Left lobe of liver (tissue), 2 donors: ENCODE measurements at regions not wholly inside any gene's neighbourhood (a gene's known extent, or its start where the extent isn't known, plus 50 kb on each side); places are given as distances from the start of the nearest gene placed in this dataset.

Experiments
- ATAC-seq: fragments of 200-7000 bp; cut with Tn5 transposase; one replicate; pipeline ENCODE4 v1.9.1; 2020; ENCODE audit warnings: mild to moderate bottlenecking, moderate library complexity
- DNase-seq: peaks from one replicate; pipeline ENCODE4 v3.0.0-alpha.2; 2020; ENCODE audit warnings: low spot score
- donor health status: DM: no; HTN: no; CAD: no; lungs with moderate emphysema.
- donor health status: DM: no; HTN: yes; CAD: no.

DNA sequence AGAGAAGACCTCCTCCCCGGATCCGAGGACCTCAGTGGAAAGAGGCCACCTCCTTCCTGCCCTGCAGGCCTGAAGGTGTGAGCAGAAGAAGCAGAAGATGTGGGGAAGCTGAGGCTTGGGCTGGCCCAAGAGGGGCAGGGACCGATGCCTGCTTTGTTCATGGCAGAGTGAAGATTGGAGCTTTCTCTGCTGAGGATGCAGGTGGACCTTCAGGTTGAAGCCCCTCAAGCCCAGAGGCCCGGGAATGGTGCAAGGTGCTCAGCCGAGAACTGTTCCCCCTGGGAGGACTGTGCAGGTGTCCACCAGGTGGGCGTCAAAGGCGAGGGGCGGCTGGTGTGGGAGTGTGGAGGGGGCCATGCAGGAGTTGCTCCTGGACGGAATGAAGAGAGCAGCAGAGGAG is 277.9 kb upstream of the IRX2 start:
- no peak for ATAC-seq
- no peak for DNase-seq

DNA sequence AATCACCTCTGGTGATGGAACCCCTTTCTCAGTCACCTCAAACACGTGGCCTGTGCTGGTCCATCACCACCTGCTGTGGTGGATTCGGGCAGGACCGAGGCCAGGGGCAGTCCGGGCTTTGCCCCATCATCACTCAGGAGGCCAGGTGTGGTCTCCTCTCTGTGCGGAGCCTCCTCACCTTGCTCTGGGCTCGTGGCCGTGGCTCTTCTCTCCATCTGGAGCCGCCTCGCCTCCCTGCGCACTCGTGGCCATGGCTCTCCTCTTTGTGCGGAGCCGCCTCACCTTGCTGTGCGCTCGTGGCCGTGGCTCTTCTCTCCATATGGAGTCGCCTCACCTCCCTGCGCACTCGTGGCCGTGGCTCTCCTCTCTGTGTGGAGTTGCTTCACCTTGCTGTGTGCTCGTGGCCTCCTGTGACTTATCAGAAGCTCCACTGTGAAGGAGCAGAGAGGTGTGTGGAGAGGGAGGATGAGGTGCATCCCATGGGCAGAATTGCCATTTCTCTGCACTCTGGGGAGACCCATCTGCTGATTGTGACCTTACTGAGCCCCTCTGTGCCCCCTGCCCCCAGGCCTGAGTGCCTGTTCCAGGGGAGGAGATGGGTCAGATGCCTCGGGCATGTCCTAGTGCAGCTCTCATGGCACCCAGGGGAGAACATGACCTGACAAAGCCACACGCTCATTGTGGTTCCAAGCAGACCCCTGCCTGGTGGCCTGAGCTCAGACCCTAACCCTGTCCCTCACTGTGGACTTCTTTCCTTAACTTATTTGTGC is 276.6 kb upstream of the IRX2 start:
- DNase-seq (no peak), ATAC-seq (no peak)

DNA sequence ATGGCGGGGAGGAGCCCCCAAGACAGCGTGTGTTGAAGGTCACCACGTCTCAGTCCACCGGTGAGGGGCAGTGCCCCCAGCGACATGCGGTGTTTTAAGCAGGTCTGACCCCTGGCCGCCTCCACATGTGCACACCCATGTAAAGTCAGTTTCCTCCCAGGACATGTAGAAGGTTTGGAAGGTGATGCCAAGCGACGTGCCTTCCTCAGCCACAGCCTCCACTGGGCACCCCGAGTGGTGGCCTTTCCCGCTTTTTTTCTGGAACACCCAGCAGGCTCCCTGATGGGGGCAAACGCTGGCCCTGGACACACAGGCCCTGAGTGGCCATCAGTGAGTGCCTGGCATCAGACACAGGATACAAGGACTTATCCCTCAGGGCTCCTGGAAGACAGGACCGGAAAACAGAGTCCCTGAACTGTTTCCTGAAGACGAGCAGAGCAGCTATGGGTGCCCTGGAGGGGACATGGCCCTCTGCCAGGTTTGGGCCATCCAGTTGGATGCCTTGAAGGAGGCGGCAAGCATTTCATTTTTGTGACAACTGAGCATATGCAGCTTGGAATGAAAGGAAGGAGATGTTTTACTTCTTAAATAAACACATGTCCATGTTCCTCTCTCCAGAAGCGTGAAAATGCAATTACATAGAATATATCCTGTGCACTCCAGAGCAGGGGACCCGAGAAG is 275.8 kb upstream of the IRX2 start:
- no peak for ATAC-seq
- DNase-seq, result no peak

DNA sequence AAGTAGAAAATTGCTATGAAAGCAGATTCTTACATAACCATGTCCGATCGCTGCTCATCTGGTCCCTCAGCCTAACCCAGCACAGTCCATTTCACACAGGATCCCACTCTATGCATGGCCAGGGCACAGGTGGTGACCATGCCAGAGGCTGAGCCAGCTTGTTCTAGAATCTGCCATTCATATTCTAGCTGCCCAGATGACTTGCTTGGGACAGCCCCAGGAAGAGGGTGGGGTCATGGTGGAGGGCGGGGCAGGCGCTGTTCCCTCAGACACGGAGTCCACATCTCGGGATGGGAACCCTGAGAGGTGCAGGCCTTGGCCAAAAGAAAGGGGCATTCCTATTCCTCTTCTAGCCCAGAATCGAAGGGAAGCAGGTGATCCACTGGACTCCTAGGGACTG is 275.2 kb upstream of the IRX2 start:
- ATAC-seq (no peak), DNase-seq (no peak)

DNA sequence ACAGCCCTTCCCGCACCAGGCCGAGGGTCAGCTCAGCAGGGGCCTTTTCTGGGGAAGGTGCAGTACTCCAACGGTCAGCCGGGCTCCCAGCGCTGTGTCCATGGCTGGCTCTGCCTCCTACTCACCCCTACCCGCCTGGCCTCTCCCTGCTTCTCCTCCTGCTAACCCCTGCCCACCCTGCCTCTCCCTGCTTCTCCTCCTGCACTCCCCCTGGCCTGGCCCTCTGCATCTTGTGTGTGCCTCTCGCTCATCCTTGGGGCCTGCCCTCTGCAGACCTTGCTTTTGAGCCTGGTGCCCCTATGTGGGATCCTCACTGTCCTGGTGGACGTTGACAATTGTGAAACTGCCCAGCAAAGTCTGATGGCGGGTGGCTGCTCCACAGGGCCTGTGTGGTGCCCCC is 274.6 kb upstream of the IRX2 start:
- no peak for DNase-seq
- no peak for ATAC-seq

DNA sequence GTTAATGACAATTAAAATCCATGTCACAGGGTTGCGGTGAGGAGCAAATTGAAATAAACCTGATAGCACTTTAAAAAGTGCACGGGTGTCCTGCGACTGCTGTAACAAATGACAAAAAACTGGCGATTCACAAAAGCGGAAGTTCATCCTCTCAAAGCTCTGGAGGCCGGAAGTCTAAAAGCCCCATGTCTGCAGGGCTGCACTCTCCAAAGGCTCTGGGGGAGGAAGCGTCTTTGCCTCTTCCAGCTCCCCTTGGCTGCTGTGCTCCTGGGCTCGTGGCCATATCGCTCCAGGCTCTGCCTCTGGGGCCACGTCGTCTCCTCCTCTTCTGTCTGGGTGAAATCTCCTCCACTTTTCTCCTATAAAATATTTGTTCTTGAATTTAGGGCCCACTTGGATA is 273.9 kb upstream of the IRX2 start:
- DNase-seq, result no peak
- no peak for ATAC-seq

DNA sequence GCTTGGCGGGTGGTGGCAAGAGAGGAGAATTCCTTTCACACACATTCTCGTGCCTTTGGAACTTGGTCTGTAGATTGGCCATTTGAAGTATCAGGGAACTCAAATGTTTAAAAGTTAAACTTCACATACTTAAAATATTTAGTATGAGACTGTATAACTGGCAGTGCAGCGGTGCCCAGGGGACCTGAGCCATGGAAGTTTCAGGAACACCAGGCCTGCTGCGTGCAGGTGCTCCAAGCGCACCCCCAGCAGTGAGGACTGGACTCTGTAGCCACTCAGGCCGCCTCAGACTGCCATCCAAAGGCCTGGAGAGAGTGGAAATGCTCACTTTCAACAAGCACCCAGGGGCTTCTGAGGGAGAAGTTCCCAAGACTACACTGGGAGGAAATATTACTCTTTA is 273.5 kb upstream of the IRX2 start:
- DNase-seq, result no peak
- no peak for ATAC-seq

DNA sequence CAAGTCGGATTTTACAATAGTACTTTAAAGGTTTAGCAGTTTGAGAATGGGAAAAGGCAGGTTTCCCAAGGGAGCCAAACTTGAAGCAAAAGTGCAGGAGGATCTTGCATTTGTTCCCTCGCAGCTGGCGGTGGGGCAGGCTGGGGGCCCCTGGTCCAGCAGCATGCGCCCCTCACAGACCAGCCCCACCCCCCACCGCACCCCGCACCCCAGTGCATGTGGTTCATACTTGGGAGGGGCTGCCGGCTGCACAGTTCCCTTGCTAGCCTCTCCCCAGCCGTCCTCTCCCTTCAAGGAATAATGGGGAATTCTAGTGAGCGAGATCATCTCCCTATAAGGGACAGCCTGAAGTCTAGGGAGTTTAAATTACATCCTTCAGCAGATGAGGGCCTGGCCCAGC is 273.1 kb upstream of the IRX2 start:
- DNase-seq, result no peak
- ATAC-seq, result no peak

DNA sequence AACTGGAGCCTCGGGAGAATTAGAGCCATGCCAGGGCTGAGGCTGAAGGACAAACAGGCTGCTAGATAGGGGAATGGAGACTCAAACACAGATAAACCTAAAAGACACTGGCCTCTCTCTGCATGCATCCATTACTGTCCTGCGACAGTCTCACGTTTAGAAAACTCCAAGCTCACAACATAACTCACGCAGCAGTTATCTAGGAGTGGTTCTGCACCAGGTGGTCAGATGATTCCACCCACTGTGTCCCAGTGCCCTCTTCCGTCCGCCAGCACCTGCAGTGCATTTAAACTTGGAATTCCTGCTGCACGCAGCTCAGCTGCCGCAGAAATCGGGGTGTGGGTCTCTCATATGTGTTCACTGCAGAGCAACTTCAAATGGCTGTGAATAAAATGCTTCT is 272.6 kb upstream of the IRX2 start:
- DNase-seq (no peak), ATAC-seq (no peak)

DNA sequence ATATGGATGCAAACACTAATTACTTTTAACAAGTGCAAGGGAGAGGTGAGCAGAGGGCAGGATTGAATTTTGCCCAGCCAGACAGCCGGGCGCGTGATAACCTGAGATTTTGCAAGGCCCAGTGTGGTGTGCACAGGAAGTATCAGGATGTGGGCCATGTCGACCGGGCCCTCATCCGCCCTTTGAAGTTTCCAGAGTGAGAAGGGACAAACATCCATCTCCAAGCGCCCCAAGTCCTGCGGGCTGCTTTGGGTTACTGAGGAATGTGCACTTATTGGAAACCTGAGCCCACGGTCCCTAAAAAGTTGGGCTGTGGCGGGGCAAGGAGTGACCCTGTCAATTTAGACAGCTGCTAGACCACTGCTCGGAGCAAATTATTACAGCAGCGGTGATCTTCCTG is 272.2 kb upstream of the IRX2 start:
- DNase-seq, result no peak
- ATAC-seq, result no peak

DNA sequence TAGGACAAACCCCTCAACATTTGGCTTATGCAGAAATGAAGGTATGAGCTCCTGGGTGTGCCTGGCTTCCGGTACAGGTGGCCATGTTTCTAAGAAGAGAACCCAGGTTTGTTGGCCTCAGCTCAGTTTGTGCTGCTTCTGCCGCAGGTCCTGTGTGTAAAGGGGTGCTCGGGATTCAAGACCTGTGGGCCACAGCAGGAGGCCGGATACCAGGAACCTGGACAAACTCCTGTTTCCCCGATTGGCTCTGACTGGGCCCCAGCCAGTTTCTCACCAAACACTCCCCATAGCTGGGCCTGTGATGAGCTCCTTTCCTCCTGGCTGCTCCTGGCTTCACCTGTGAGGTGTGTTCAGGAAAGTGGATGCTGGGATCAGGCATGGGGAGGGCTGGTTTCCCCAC is 271.2 kb upstream of the IRX2 start:
- ATAC-seq (no peak), DNase-seq (no peak)

DNA sequence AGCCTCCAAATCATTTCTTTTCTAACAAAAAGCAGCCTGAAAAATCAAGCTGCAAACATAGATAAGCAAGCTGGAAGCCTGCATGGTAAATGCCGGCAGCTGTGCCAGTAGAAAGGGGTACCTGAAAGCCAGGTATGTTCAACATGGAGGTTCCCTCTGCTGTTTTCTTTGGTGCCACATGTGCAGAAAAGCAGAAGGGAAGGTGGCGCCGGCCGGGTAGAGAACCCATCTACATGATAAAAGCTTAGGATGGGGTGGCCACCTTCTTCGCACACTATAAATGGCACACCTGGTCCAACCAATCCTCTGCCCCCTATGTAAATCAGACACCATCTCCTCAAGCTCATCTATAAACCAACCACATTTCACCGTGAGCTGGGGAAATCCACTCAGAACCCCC is 268.9 kb upstream of the IRX2 start:
- no peak for DNase-seq
- no peak for ATAC-seq

DNA sequence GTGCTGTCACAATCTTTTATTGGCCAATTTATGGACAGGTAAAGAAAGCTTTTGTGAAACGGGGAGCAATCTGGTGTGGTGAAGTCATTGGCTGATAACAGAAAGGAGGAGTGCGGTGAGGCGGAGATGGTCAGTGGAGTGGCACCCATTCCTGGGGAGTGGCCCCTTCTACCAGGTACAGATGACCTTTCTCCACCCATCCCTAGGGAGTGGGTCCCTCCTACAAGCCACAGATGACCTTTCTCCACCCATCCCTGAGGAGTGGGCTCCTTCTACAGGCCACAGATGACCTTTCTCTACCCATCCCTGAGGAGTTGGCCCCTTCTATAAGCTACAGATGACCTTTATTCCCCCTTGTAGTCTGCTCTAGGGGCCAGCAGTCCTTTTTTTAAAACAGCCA is 267.6 kb upstream of the IRX2 start:
- ATAC-seq (no peak), DNase-seq (no peak)

DNA sequence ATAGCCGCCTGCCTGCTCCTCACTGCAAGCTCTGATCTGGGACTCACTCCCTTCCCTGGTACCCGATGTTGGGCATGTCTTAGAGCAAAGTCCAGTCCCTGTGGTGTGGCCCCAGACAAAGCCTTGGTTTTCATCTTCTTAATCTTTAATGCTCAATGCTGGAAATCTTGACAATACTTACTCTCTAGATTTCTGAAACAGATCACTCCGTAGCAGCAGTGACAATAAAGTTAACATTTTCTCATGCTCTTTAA is 260.2 kb upstream of the IRX2 start:
- ATAC-seq, result no peak
- no peak for DNase-seq

DNA sequence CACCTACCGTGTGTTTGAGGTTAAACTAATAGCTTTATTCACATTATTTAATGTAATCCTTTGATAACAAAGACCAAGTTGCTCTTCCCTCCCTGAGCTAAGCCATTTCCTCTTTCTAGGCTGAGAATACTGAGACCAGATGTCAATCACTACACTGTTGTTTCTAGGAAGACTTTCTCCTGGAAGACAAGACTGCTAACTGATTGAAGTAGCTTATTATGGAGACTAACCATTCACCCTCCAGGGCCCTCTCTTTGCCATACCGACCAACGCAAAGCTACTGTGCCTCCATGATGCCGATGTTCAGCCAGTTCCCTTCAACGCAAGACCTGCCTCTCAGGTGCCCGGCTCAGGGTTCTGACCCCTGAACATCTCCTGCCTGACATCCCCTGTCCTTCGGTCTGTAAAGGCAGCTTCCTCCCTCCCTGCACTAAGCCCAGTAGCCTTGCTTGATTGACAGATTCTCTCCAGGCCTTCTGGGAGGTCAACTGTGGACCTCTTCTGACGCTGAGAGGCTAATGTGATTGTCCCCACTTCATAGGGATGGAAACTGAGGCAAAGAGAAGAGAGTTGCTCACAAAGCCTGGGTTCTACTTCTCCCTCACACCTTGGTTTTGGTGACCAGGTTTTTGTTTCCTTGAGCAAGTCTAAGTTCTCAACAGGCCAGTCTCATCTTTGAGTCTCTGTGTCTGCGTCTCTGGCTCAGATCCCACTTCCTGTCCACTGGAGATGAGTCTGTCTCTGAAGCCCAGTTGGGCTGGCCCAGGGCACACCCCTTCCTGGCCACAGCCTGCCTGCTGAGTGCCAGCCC is 259.7 kb upstream of the IRX2 start:
- DNase-seq (peak; percentile 24), ATAC-seq (no peak)

DNA sequence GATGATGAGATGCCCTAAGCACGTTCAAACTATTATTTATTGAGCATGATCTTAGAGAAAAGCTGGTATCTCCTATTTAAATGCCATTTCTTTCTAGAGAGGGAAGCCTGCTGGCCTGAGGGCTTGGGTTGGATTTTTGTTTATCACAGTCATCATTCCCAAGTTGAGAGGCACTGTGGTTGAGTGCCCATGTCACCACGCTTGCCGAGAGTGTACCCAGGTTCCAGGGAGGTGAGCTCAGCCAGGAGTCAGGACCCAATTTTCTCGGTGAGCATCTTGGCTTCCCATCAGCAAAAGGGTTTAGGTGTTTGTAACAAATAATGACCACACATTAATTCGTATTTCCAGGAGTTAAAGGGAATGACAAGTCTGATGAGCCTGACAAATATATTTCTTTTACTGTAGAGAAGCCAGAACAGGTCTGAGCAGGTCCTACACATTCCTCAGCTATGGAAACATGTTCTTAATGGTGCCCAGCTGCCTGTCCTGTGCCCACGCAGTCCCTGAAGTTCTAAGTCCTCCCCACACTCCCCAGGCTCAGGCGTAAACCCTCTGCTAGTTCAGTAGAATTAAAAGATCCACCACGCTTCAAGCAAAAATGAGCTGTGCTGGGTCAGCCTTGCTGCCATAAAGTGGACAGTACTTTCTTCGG is 258.9 kb upstream of the IRX2 start:
- ATAC-seq (no peak), DNase-seq (peak; percentile 15)

DNA sequence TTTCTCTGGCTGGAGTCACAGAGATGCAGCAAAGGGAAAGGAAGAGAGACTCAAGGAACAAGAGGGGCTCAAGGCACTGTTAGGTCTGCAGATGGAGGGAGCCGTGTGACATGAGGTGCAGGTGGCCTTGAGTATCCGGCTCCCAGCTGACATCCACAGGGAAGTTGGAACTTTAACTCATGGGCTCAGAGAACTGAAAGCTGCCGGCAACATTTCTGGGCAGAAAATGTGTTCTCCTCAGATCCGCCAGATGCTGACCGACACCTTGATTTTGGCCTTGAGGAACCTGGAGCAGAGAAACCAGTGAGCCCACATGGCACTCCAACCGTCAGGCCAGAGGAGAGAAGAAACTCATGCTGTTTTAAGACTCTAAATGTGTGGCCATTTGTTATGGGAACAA is 258.1 kb upstream of the IRX2 start:
- ATAC-seq, result no peak
- peak; percentile 15 for DNase-seq

DNA sequence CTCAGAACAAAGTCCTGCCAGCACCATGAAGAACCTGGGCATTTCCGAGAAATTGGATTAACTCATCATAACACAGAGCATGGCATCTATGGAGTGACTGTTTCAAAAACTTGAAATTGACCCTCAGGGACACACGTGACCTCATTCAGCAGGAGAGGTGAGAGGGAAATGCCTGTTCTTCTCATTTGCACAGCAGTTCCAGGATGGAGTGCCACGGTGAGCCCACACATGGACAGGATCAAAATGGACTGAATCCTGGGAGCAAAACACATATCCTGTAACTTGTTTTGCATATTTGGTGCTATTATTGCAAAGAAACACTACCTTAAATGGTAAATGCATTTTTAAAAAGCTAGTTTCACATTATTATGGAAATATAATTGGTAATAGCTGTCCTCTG is 256.1 kb upstream of the IRX2 start:
- DNase-seq, result no peak
- no peak for ATAC-seq

DNA sequence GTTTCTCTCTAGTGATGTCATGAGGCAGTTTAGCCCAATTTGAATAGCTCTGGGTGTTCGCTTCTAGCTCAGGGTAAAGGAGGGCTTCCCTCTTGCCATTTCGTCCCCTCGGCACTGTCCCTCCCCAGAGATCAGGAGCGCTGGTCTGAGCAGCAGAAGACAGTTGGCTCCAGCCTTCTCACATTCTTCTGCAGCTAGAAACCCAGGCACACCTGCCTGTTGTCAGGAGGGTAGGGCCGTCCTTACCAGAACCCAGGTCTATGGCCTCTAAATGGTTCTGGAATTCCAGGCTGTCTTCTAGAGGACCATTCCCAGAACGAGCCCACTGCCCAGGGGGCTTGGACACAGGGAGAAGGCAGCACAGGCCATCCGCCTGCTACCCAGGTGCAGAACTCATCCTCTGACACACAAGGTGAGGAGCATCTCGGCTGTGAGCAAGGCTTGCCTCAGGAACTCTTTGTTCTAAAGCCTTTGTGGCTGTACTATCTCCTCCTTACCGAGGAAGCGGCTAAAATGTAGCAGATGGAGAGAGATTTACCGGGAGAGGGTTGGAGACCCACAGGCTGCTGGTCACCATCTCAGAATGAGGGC is 255.6 kb upstream of the IRX2 start:
- DNase-seq (peak; percentile 8), ATAC-seq (no peak)

DNA sequence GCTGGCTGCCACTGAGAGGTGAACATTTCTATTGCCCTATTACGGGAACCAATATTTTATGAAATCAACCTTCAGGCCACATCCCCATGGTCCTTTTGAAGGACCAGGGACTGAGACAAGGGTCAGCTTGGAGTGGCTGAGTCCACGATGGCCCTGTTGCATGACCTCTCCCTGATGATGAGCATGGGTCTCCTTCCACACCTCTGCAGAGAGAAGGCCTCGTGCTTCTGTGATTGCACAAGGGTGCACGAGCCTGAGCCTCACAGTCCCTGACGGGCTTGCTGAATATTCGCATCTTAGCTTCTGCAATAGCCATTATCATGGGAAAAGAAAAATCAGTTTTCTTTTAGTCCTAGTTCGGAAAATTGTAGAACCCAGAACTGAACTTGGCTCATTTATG is 255.0 kb upstream of the IRX2 start:
- no peak for DNase-seq
- ATAC-seq, result no peak

DNA sequence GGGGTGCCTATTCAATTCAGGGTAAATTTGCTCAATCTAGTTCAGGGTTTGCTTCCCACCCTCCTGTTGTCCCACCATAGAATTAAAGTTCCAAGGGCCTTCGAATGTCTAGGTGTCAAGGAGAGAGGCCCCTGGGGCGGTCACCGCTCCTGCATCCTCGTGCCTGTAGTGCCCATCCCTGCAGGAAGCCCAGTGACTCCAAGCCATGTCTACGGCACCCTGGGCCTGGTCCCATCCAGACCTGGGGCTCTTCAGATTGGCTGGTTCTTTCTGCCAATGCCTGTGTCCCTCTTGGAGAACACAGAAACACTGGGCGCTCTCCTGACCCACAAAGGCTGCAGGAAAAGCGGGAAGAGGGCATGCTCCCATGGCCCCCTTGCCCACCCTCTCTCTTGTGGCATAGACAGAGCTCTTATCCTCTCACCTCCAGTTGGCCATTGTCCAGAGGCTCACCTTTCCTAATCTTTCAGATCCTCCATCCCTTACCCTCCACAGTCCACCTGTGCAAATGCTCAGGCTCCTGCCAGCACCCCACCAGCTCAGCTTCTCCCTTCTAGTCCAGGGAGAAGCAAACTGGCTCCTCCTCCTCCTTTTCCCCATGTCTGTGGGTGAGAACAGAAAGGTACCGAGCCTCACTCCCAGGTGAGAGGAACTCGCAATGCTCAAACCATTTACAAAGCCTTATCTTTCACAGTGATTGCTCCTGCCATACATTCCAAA is 253.0 kb upstream of the IRX2 start:
- DNase-seq (no peak), ATAC-seq (no peak)
